WTC11 (cell line): ENCODE measurements at regions not wholly inside any gene's neighbourhood (a gene's known extent, or its start where the extent isn't known, plus 50 kb on each side); places are given as distances from the start of the nearest gene placed in this dataset.
A peak's percentile ranks its signal among the peaks of the same experiment; 100 is the strongest.

Source experiments
- ATAC-seq: fragments of 200-7000 bp; cut with Tn5 transposase; 2 replicates; pipeline ENCODE4 v1.10.0; 2021; ENCODE audit warnings: mild to moderate bottlenecking, moderate library complexity
- CTCF ChIA-PET: fragments of 300-600 bp; sonication (Branson Sonifier 250); formaldehyde crosslinking; loops from one replicate; lab custom pipeline; 2021; ENCODE audit warnings: antibody characterized with exemption; lab: Charles Lee
- POLR2A ChIA-PET: fragments of 350-600 bp; sonication (Branson Sonifier 250); formaldehyde crosslinking; loops from one replicate; lab custom pipeline; 2021; ENCODE audit warnings: antibody characterized with exemption; lab: Charles Lee
- DNase-seq: peaks from one replicate; pipeline ENCODE4 v3.0.0; 2021; ENCODE audit warnings: low spot score
- H3K27ac Mint-ChIP-seq: 2 replicates; pipeline ENCODE4 v1.8.0; 2021; ENCODE audit warnings: mixed read lengths
- H3K27me3 Mint-ChIP-seq: 2 replicates; pipeline ENCODE4 v1.8.0; 2021; ENCODE audit warnings: low read depth, mild to moderate bottlenecking, moderate library complexity, mixed read lengths
- H3K36me3 Mint-ChIP-seq: 2 replicates; pipeline ENCODE4 v1.8.0; 2021; ENCODE audit warnings: mixed read lengths
- H3K4me1 Mint-ChIP-seq: 2 replicates; pipeline ENCODE4 v1.8.0; 2022; ENCODE audit warnings: mixed read lengths
- H3K4me3 Mint-ChIP-seq: 2 replicates; pipeline ENCODE4 v1.8.0; 2021; ENCODE audit warnings: mild to moderate bottlenecking, moderate library complexity, mixed read lengths
- H3K9me3 Mint-ChIP-seq: 2 replicates; pipeline ENCODE4 v1.8.0; 2021; ENCODE audit warnings: mixed read lengths
- CBFB ChIP-seq: sonication (generic); formaldehyde crosslinking; IDR thresholded peaks from 2 replicates; pipeline ENCODE4 v1.8.1; 2022; ENCODE audit warnings: mild to moderate bottlenecking, low read depth, missing genetic modification reagents
- CREM ChIP-seq: sonication (generic); formaldehyde crosslinking; IDR thresholded peaks from 2 replicates; pipeline ENCODE4 v1.8.1; 2022; ENCODE audit warnings: mild to moderate bottlenecking, missing genetic modification reagents, moderate library complexity
- ELF4 ChIP-seq: sonication (generic); formaldehyde crosslinking; IDR thresholded peaks from 2 replicates; pipeline ENCODE4 v1.8.1; 2022; ENCODE audit warnings: low read depth, mild to moderate bottlenecking, moderate library complexity, missing genetic modification reagents
- EMX1 ChIP-seq: fragments of 250-450 bp; sonication (Bioruptor Pico); IDR thresholded peaks from 2 replicates; pipeline ENCODE4 v1.8.0; 2021; ENCODE audit warnings: mild to moderate bottlenecking
- ESRRA ChIP-seq: sonication (generic); formaldehyde crosslinking; IDR thresholded peaks from 2 replicates; pipeline ENCODE4 v1.8.1; 2022; ENCODE audit warnings: mild to moderate bottlenecking, missing genetic modification reagents, borderline replicate concordance
- GABPB1 ChIP-seq: sonication (generic); formaldehyde crosslinking; IDR thresholded peaks from 2 replicates; pipeline ENCODE4 v1.8.1; 2023; ENCODE audit warnings: mild to moderate bottlenecking, missing genetic modification reagents
- MYBL2 ChIP-seq: sonication (generic); formaldehyde crosslinking; IDR thresholded peaks from 2 replicates; pipeline ENCODE4 v1.8.1; 2023; ENCODE audit warnings: mild to moderate bottlenecking, moderate library complexity, missing genetic modification reagents
- NR2C2 ChIP-seq: sonication (generic); formaldehyde crosslinking; IDR thresholded peaks from 2 replicates; pipeline ENCODE4 v1.8.0; 2022; ENCODE audit warnings: mild to moderate bottlenecking, missing genetic modification reagents
- SMAD3 ChIP-seq: sonication (generic); formaldehyde crosslinking; IDR thresholded peaks from 2 replicates; pipeline ENCODE4 v1.8.0; 2022; ENCODE audit warnings: missing genetic modification reagents, mild to moderate bottlenecking, borderline replicate concordance
- TCF7 ChIP-seq: sonication (generic); formaldehyde crosslinking; IDR thresholded peaks from 2 replicates; pipeline ENCODE4 v1.8.0; 2022; ENCODE audit warnings: mild to moderate bottlenecking, low read depth, missing genetic modification reagents, moderate library complexity
- TEAD1 ChIP-seq: sonication (generic); formaldehyde crosslinking; IDR thresholded peaks from 2 replicates; pipeline ENCODE4 v1.8.0; 2022; ENCODE audit warnings: mild to moderate bottlenecking, missing genetic modification reagents
- ZBTB21 ChIP-seq: sonication (generic); formaldehyde crosslinking; IDR thresholded peaks from 2 replicates; pipeline ENCODE4 v1.8.1; 2023; ENCODE audit warnings: mild to moderate bottlenecking, missing genetic modification reagents, borderline replicate concordance
- ZNF232 ChIP-seq: sonication (generic); formaldehyde crosslinking; IDR thresholded peaks from 2 replicates; pipeline ENCODE4 v1.8.0; 2022; ENCODE audit warnings: mild to moderate bottlenecking, missing genetic modification reagents
- ZNF263 ChIP-seq: sonication (generic); formaldehyde crosslinking; IDR thresholded peaks from 2 replicates; pipeline ENCODE4 v1.8.1; 2022; ENCODE audit warnings: low read depth, mild to moderate bottlenecking, moderate library complexity, missing genetic modification reagents
- TF ChIP-seq, protein P1 (sequence below): sonication (generic); formaldehyde crosslinking; IDR thresholded peaks from 2 replicates; pipeline ENCODE4 v1.8.0; 2023; ENCODE audit warnings: mild to moderate bottlenecking, missing genetic modification reagents
- TF ChIP-seq, protein P2 (sequence below): sonication (generic); formaldehyde crosslinking; IDR thresholded peaks from 2 replicates; pipeline ENCODE4 v1.8.1; 2023; ENCODE audit warnings: mild to moderate bottlenecking, missing genetic modification reagents, moderate library complexity
- TF ChIP-seq, protein P3 (sequence below): sonication (generic); formaldehyde crosslinking; IDR thresholded peaks from 2 replicates; pipeline ENCODE4 v1.8.1; 2022; ENCODE audit warnings: mild to moderate bottlenecking, moderate library complexity, missing genetic modification reagents
- TF ChIP-seq, protein P4 (sequence below): sonication (generic); formaldehyde crosslinking; IDR thresholded peaks from 2 replicates; pipeline ENCODE4 v1.8.1; 2023; ENCODE audit warnings: mild to moderate bottlenecking, missing genetic modification reagents, borderline replicate concordance
- TF ChIP-seq, protein P5 (sequence below): sonication (generic); formaldehyde crosslinking; IDR thresholded peaks from 2 replicates; pipeline ENCODE4 v1.8.0; 2023; ENCODE audit warnings: missing genetic modification reagents, mild to moderate bottlenecking, borderline replicate concordance

DNA sequence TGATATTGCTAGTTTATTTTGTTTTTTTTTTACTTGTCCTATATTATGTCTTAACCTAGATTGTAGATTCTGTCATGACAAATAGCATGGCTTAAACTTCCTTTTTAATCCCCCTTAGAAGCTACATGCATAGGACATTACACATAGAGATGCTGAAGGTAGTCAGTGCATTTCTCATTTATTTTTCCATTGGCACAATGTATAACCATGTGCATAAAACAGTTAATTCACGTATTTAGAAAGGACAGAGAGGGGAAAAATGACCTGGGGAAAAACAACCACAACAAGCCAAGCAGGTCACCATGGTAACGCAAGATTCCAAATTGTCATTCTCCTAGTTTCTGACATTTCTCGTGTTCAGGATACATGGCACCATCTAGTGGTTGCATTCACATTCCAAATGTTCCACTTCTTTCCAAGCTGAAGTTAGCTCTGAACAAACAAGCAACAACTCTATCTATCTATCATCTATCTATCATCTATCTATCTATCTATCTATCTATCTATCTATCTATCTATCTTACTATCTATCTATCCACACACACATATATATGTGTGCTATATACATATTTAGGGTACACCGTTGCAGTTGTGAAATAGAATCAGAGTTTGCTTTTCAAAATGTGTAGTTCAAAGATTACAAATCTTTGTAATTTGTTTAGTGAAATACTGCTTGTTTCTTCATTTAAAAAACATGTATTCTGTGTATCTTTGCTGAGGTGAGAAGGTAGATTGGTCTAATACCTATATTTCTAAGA lies 487.2 kb upstream of the ST8SIA4 start:
- Mint-ChIP-seq H3K4me3 (no peak overlapping the region), H3K27ac (no peak overlapping the region), H3K4me1 (no peaks in the 10 kb centered on the region), H3K36me3 (no peaks in the 10 kb centered on the region), H3K27me3 (no peaks in the 10 kb centered on the region), H3K9me3 (peaks cover 4% of the 10 kb centered on the region; the same call in 1 of the 2 replicates)
- peak; percentile 80 for ATAC-seq
- ChIA-PET CTCF (interaction anchor here (0.8 to 1.9 kb wide), 7 partner anchors 43 to 692 kb away, joined by 3 to 9 read pairs (median 4); no protein-coding TSS in a partner anchor), POLR2A (no interaction called here)
- peak; percentile 14 for DNase-seq
- no peak for TF ChIP-seq ESRRA (CRISPR knock-in tag)
- TF ChIP-seq TCF7: no peak
- TF ChIP-seq GABPB1 (CRISPR knock-in tag): no peak
- no peak for TF ChIP-seq CREM (CRISPR knock-in tag)
- TF ChIP-seq TEAD1: 0 out of 2 replicates have a peak, but pooled peaks have one; percentile 45

DNA sequence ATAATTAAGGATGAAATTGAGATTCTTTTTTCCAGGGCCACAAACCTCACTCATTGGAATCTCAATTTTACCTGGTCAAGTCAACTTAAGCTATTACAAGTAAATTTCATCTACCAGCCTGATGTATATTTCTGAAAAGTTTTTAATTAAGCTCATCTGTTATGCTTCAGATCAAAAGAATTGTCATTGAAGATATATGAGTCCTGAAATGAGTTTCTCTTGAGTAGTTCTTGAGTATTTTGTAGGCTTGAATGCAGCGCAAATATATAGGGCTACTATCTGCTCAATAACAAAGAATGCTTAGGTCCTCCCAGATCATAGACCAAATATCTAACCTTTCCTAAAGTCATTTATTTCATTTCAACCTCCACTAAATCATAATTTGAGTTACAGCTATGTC lies 482.2 kb upstream of the ST8SIA4 start:
- H3K4me1 Mint-ChIP-seq: no peaks in the 10 kb centered on the region
- POLR2A ChIA-PET: no interaction called here
- TF ChIP-seq SMAD3 (CRISPR knock-in tag) (no peak), ZBTB21 (CRISPR knock-in tag) (no peak), ZNF232 (no peak), ZNF263 (no peak), EMX1 (CRISPR knock-in tag) (no peak), NR2C2 (no peak), CBFB (CRISPR knock-in tag) (no peak), ELF4 (CRISPR knock-in tag) (no peak), MYBL2 (CRISPR knock-in tag) (no peak)
- TF ChIP-seq, protein P1, sequence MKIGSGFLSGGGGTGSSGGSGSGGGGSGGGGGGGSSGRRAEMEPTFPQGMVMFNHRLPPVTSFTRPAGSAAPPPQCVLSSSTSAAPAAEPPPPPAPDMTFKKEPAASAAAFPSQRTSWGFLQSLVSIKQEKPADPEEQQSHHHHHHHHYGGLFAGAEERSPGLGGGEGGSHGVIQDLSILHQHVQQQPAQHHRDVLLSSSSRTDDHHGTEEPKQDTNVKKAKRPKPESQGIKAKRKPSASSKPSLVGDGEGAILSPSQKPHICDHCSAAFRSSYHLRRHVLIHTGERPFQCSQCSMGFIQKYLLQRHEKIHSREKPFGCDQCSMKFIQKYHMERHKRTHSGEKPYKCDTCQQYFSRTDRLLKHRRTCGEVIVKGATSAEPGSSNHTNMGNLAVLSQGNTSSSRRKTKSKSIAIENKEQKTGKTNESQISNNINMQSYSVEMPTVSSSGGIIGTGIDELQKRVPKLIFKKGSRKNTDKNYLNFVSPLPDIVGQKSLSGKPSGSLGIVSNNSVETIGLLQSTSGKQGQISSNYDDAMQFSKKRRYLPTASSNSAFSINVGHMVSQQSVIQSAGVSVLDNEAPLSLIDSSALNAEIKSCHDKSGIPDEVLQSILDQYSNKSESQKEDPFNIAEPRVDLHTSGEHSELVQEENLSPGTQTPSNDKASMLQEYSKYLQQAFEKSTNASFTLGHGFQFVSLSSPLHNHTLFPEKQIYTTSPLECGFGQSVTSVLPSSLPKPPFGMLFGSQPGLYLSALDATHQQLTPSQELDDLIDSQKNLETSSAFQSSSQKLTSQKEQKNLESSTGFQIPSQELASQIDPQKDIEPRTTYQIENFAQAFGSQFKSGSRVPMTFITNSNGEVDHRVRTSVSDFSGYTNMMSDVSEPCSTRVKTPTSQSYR (CRISPR knock-in tag): no peak
- TF ChIP-seq, protein P2, sequence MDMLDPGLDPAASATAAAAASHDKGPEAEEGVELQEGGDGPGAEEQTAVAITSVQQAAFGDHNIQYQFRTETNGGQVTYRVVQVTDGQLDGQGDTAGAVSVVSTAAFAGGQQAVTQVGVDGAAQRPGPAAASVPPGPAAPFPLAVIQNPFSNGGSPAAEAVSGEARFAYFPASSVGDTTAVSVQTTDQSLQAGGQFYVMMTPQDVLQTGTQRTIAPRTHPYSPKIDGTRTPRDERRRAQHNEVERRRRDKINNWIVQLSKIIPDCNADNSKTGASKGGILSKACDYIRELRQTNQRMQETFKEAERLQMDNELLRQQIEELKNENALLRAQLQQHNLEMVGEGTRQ: no peak
- TF ChIP-seq, protein P3, sequence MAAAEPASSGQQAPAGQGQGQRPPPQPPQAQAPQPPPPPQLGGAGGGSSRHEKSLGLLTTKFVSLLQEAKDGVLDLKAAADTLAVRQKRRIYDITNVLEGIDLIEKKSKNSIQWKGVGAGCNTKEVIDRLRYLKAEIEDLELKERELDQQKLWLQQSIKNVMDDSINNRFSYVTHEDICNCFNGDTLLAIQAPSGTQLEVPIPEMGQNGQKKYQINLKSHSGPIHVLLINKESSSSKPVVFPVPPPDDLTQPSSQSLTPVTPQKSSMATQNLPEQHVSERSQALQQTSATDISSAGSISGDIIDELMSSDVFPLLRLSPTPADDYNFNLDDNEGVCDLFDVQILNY (CRISPR knock-in tag): no peak
- TF ChIP-seq, protein P4, sequence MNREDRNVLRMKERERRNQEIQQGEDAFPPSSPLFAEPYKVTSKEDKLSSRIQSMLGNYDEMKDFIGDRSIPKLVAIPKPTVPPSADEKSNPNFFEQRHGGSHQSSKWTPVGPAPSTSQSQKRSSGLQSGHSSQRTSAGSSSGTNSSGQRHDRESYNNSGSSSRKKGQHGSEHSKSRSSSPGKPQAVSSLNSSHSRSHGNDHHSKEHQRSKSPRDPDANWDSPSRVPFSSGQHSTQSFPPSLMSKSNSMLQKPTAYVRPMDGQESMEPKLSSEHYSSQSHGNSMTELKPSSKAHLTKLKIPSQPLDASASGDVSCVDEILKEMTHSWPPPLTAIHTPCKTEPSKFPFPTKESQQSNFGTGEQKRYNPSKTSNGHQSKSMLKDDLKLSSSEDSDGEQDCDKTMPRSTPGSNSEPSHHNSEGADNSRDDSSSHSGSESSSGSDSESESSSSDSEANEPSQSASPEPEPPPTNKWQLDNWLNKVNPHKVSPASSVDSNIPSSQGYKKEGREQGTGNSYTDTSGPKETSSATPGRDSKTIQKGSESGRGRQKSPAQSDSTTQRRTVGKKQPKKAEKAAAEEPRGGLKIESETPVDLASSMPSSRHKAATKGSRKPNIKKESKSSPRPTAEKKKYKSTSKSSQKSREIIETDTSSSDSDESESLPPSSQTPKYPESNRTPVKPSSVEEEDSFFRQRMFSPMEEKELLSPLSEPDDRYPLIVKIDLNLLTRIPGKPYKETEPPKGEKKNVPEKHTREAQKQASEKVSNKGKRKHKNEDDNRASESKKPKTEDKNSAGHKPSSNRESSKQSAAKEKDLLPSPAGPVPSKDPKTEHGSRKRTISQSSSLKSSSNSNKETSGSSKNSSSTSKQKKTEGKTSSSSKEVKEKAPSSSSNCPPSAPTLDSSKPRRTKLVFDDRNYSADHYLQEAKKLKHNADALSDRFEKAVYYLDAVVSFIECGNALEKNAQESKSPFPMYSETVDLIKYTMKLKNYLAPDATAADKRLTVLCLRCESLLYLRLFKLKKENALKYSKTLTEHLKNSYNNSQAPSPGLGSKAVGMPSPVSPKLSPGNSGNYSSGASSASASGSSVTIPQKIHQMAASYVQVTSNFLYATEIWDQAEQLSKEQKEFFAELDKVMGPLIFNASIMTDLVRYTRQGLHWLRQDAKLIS (CRISPR knock-in tag): no peak
- TF ChIP-seq, protein P5, sequence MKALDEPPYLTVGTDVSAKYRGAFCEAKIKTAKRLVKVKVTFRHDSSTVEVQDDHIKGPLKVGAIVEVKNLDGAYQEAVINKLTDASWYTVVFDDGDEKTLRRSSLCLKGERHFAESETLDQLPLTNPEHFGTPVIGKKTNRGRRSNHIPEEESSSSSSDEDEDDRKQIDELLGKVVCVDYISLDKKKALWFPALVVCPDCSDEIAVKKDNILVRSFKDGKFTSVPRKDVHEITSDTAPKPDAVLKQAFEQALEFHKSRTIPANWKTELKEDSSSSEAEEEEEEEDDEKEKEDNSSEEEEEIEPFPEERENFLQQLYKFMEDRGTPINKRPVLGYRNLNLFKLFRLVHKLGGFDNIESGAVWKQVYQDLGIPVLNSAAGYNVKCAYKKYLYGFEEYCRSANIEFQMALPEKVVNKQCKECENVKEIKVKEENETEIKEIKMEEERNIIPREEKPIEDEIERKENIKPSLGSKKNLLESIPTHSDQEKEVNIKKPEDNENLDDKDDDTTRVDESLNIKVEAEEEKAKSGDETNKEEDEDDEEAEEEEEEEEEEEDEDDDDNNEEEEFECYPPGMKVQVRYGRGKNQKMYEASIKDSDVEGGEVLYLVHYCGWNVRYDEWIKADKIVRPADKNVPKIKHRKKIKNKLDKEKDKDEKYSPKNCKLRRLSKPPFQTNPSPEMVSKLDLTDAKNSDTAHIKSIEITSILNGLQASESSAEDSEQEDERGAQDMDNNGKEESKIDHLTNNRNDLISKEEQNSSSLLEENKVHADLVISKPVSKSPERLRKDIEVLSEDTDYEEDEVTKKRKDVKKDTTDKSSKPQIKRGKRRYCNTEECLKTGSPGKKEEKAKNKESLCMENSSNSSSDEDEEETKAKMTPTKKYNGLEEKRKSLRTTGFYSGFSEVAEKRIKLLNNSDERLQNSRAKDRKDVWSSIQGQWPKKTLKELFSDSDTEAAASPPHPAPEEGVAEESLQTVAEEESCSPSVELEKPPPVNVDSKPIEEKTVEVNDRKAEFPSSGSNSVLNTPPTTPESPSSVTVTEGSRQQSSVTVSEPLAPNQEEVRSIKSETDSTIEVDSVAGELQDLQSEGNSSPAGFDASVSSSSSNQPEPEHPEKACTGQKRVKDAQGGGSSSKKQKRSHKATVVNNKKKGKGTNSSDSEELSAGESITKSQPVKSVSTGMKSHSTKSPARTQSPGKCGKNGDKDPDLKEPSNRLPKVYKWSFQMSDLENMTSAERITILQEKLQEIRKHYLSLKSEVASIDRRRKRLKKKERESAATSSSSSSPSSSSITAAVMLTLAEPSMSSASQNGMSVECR (CRISPR knock-in tag): no peak

More for the DNA sequence above, 482.2 kb upstream of the ST8SIA4 start:
- Mint-ChIP-seq H3K27ac (no peak overlapping the region), H3K27me3 (no peaks in the 10 kb centered on the region), H3K36me3 (no peaks in the 10 kb centered on the region), H3K9me3 (peaks cover under 1% of the 10 kb centered on the region; the same call in 1 of the 2 replicates), H3K4me3 (no peak overlapping the region)
- CTCF ChIA-PET: no interaction called here
- DNase-seq (no peak), ATAC-seq (no peak)
